ENCODE measurements at regions not wholly inside any gene's neighbourhood (a gene's known extent, or its start where the extent isn't known, plus 50 kb on each side); places are given as distances from the start of the nearest gene placed in this dataset.

GRCh38 chr18:65380571-65380970 lies 370.2 kb upstream of the CDH7 start:
- peaks cover 4% of the 10 kb centered on the region for H3K4me1 Mint-ChIP-seq
- Histone ChIP-seq H3K9me3 (ENCODE audit: control insufficient read depth, low read length) (no peaks in the 10 kb centered on the region), H3K27ac (ENCODE audit: low read depth, low read length) (no peak overlapping the region), H3K27me3 (ENCODE audit: control insufficient read depth, insufficient read depth, low read length, poor library complexity, severe bottlenecking) (no peaks in the 10 kb centered on the region), H3K4me1 (ENCODE audit: control insufficient read depth, insufficient read depth, low read length) (no peaks in the 10 kb centered on the region), H3K9ac (ENCODE audit: extremely low read depth, low read length, poor library complexity, severe bottlenecking) (no peak overlapping the region), H3K4me3 (ENCODE audit: low read length) (no peak overlapping the region), H3K36me3 (ENCODE audit: control insufficient read depth, insufficient read depth, low read length) (no peaks in the 10 kb centered on the region)
- peaks cover 10% of the 10 kb centered on the region for H3K9me3 Mint-ChIP-seq
- H3K4me3 Mint-ChIP-seq, result no peak overlapping the region
- DNase-seq, result no peak
- no peaks in the 10 kb centered on the region for H3K27me3 Mint-ChIP-seq (ENCODE audit: insufficient read depth)
- H3K27ac Mint-ChIP-seq, result no peak overlapping the region
- no peak for TF ChIP-seq CTCF (conservative IDR thresholded peaks at IDR 0.05)
- no peaks in the 10 kb centered on the region for H3K36me3 Mint-ChIP-seq (ENCODE audit: low read depth)

DNA sequence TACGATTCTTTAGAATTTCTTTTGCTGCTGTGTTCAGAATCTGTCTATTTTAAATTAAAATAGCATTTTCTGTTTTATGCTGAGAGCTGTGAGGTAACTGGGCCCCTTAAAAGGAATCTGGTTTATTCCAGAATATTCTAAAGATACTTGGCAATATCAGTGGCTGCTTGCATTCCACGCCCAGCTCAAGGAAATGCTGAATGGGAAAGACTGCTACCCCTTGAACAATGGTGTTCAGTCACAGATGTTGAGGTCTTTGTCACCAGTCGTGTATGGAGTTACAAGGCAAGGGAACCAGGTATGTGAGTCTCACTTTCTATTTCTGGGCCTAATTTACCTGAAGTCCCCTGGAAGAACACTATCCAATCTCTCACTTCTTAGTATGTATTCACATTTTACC lies 377.9 kb upstream of the CDH7 start:
- Mint-ChIP-seq H3K27ac (no peak overlapping the region), H3K4me3 (no peak overlapping the region), H3K27me3 (ENCODE audit: insufficient read depth) (no peaks in the 10 kb centered on the region), H3K9me3 (no peaks in the 10 kb centered on the region), H3K36me3 (ENCODE audit: low read depth) (no peaks in the 10 kb centered on the region), H3K4me1 (peaks cover 4% of the 10 kb centered on the region)
- Histone ChIP-seq H3K9ac (ENCODE audit: extremely low read depth, low read length, poor library complexity, severe bottlenecking) (no peak overlapping the region), H3K27ac (ENCODE audit: low read depth, low read length) (no peak overlapping the region), H3K27me3 (ENCODE audit: control insufficient read depth, insufficient read depth, low read length, poor library complexity, severe bottlenecking) (no peaks in the 10 kb centered on the region), H3K4me3 (ENCODE audit: low read length) (no peak overlapping the region), H3K36me3 (ENCODE audit: control insufficient read depth, insufficient read depth, low read length) (no peaks in the 10 kb centered on the region), H3K4me1 (ENCODE audit: control insufficient read depth, insufficient read depth, low read length) (no peaks in the 10 kb centered on the region), H3K9me3 (ENCODE audit: control insufficient read depth, low read length) (no peaks in the 10 kb centered on the region)
- no peak for DNase-seq
- TF ChIP-seq CTCF (conservative IDR thresholded peaks at IDR 0.05), result no peak
- 88 to 93% methylated on average over 3 of the region's 3 CpGs for WGBS, 2 experiments (ENCODE audit: insufficient coverage in 1 of 2, insufficient read length in 1 of 2)

- Mint-ChIP-seq H3K4me1 (peaks cover 14% of the 10 kb centered on the region), H3K36me3 (ENCODE audit: low read depth) (no peaks in the 10 kb centered on the region), H3K27ac (no peak overlapping the region), H3K4me3 (no peak overlapping the region), H3K9me3 (no peaks in the 10 kb centered on the region), H3K27me3 (ENCODE audit: insufficient read depth) (no peaks in the 10 kb centered on the region)
- H3K4me1 ChIP-seq (ENCODE audit: control insufficient read depth, insufficient read depth, low read length), result no peaks in the 10 kb centered on the region
- no peak for TF ChIP-seq CTCF (conservative IDR thresholded peaks at IDR 0.05)
- WGBS, 2 experiments (ENCODE audit: insufficient coverage in 1 of 2, insufficient read length in 1 of 2), result 0% methylated on average over 1 of the region's 1 CpG; no CpG with 5 or more reads in 1 of the 2 experiments
- no peaks in the 10 kb centered on the region for H3K36me3 ChIP-seq (ENCODE audit: control insufficient read depth, insufficient read depth, low read length)
- no peak overlapping the region for H3K27ac ChIP-seq (ENCODE audit: low read depth, low read length)
- no peak overlapping the region for H3K4me3 ChIP-seq (ENCODE audit: low read length)
- no peaks in the 10 kb centered on the region for H3K9me3 ChIP-seq (ENCODE audit: control insufficient read depth, low read length)
- no peaks in the 10 kb centered on the region for H3K27me3 ChIP-seq (ENCODE audit: control insufficient read depth, insufficient read depth, low read length, poor library complexity, severe bottlenecking)
- H3K9ac ChIP-seq (ENCODE audit: extremely low read depth, low read length, poor library complexity, severe bottlenecking), result no peak overlapping the region
- DNase-seq, result no peak
These were observed 385.4 kb upstream of the CDH7 start for GRCh38 chr18:65365245-65365980.

Data from endodermal cell (in vitro differentiated cells).